Kidney tubule cell (primary cell): ENCODE measurements at regions not wholly inside any gene's neighbourhood (a gene's known extent, or its start where the extent isn't known, plus 50 kb on each side); places are given as distances from the start of the nearest gene placed in this dataset.

ENCODE experiments used
- DNase-seq: peaks from one replicate; pipeline ENCODE4 v3.0.0-alpha.2; 2018; ENCODE audit warnings: low spot score

- no peak for DNase-seq
Observed at GRCh38 chr4:4772534-4772933, 86.9 kb upstream of the MSX1 start.

GRCh38 chr4:4771160-4771559 is 88.3 kb upstream of the MSX1 start:
- no peak for DNase-seq

- DNase-seq = no peak
Observed at GRCh38 chr4:4770610-4771009, 88.9 kb upstream of the MSX1 start.

GRCh38 chr4:4766564-4766963 is 92.9 kb upstream of the MSX1 start:
- no peak for DNase-seq

- DNase-seq = no peak
Observed at GRCh38 chr4:4765811-4766210, 93.7 kb upstream of the MSX1 start.

GRCh38 chr4:4764558-4764905 is 94.9 kb upstream of the MSX1 start:
- DNase-seq = no peak

- DNase-seq = no peak
Observed at GRCh38 chr4:4763822-4764557, 95.5 kb upstream of the MSX1 start.

- peak; percentile 43 for DNase-seq
Observed at GRCh38 chr4:4762909-4763821, 96.3 kb upstream of the MSX1 start.

- DNase-seq = no peak
Observed at GRCh38 chr4:4762300-4762699, 97.2 kb upstream of the MSX1 start.

- no peak for DNase-seq
Observed at GRCh38 chr4:4761128-4761982, 98.1 kb upstream of the MSX1 start.

GRCh38 chr4:4759883-4760282 is 99.6 kb upstream of the MSX1 start:
- DNase-seq = no peak

- no peak for DNase-seq
Observed at GRCh38 chr4:4759232-4759631, 100.2 kb upstream of the MSX1 start.

- DNase-seq = no peak
Observed at GRCh38 chr4:4758681-4759080, 100.8 kb upstream of the MSX1 start.

GRCh38 chr4:4755306-4755705 is 104.2 kb upstream of the MSX1 start:
- DNase-seq = no peak

GRCh38 chr4:4754641-4755040 is 104.8 kb upstream of the MSX1 start:
- no peak for DNase-seq

GRCh38 chr4:4753643-4754042 is 105.8 kb upstream of the MSX1 start:
- no peak for DNase-seq

GRCh38 chr4:4752576-4753401 is 106.7 kb upstream of the MSX1 start:
- no peak for DNase-seq

GRCh38 chr4:4752025-4752424 is 107.4 kb upstream of the MSX1 start:
- DNase-seq = no peak

- DNase-seq = no peak
Observed at GRCh38 chr4:4750187-4750586, 109.3 kb upstream of the MSX1 start.

GRCh38 chr4:4749137-4749536 is 110.3 kb upstream of the MSX1 start:
- DNase-seq = no peak

- DNase-seq = no peak
Observed at GRCh38 chr4:4746444-4746843, 113.0 kb upstream of the MSX1 start.

GRCh38 chr4:4740071-4740470 is 119.4 kb upstream of the MSX1 start:
- DNase-seq = no peak
